SK-MEL-5 (cell line): ENCODE measurements at regions not wholly inside any gene's neighbourhood (a gene's known extent, or its start where the extent isn't known, plus 50 kb on each side); places are given as distances from the start of the nearest gene placed in this dataset.
A peak's percentile ranks its signal among the peaks of the same experiment; 100 is the strongest.
"Not testable (repeated sequence)": the region's sequence is repeated elsewhere in the genome, so short reads cannot be mapped to it uniquely, and the experiment has no call there.

Experiments
- DNase-seq: peaks from one replicate; pipeline ENCODE4 v3.0.0-alpha.2; 2016; ENCODE audit warnings: low read depth, low spot score
- in situ Hi-C: cut with HindIII; loops from 2 replicates; pipeline ENCODE4 v1.10.0; 2016; ENCODE audit warnings: low sequenced_read_pairs, high pct_unique_total_duplicates, low pct_unique_long_range_greater_than_20kb

DNA sequence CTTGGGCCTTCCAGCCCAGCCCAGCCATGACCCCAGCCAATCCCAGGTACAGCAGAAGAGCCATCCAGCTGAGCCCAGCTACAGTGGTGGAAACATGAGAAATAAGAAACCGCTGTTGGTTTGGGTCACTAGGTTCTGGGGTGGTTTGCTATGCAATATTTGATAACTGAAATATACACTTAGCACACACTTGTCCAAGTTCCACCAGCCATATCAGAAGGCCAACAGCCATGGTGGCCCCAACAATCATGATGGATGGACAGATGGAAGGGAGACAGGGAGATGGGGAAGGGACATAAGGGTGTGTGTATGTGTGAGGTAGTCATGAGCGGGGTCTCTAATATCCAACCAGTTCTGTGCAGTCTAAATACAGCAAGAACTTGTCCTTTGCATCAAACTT lies 86.5 kb downstream of the KCNJ18 start:
- DNase-seq, in situ Hi-C loops: not testable (repeated sequence)

DNA sequence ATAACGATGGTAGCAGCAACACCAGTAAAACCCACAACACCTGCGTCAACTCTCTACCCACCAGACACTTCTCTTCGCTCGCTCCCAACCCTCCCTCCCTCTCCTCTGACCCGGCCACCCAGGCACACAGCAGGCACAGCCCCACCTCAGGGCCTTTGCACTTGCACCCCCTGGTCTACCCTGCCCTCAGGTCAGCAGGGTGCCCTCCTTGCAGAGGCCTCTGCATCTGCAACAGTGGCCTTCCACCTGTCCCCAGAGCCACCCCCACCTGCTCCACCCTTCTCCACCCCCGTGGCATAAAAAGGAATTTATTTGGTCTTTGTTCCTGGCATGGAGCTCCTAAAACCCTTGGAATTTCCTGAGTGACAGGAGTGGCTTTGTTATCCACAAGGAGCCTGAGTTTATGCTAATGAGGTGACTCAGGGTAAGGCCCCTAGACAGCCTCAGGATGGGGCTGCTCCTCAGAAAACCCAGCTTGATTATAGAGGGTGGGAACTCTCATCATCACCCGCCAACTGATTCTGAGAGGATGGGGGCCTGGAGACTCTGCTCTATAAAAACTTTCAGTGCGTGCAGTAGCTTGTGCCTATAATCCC lies 88.1 kb downstream of the KCNJ18 start:
- DNase-seq, in situ Hi-C loops: not testable (repeated sequence)

DNA sequence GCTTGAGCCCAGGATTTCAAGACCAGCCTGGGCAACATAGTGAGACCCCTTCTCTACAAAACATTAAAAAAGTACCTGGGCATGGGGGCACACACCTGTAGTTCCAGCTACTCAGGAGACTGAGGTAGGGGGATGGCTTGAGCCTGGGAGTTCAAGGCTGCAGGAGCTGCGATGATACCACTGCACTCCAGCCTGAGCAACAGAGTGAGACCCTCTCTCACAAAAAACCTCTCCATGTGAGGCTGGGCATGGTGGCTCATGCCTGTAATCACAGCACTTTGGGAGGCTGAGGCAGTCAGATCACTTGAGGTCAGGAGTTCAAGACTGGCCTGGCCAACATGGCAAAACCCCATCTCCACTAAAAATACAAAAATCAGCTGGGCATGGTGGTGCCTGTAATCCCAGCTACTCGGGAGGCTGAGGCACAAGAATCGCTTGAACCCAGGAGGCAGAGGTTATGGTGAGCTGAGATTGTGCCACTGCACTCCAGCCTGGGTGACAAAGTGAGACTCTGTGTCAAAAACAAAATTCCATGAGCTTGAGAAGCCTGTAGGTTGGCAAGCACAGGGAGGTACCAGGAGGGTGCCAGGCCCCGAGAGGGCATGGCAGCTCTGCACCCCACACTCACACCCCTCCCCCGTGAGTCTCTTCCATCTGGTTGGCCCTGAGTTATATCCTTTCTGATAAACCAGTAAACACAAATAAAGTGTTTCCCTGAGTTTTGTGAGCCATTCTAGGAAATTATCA lies 88.8 kb downstream of the KCNJ18 start:
- in situ Hi-C loops, DNase-seq: not testable (repeated sequence)

DNA sequence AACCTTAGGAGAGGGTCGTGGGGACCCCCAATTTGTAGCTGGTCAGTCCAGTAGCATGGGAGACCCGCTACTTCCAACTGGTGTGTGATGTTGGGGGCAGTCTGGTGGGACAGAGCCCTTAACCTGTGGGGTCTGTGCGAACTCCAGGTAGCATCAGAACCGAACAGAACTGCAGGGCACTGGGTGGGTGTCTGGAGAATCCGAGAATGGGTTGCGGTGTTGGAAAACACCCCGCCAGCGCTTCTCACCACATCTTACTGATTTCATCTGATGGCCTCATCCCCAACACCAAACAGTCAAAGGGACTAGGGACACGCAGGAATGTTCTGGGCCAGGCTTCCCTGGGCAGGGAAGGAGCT lies 89.3 kb downstream of the KCNJ18 start:
- in situ Hi-C loops, DNase-seq: not testable (repeated sequence)

DNA sequence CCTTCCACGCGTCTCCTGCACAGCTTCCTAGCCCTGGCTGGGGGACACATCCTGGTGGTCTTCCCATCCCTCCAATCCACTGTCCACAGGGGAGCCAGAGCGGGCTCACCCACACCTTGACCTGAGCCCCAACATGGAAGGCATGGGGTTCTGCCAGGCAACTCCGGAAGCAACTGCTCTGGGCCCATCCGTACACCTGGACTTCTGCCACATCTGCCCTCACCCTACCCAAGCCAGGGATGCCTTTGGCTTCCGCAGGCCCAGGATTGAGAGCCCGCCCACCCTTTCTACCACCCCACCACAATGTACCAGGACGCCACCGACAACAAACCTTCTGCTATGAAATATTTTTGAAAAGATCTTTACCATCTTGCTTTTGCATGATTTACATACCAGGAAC lies 89.8 kb downstream of the KCNJ18 start:
- DNase-seq, in situ Hi-C loops: not testable (repeated sequence)

DNA sequence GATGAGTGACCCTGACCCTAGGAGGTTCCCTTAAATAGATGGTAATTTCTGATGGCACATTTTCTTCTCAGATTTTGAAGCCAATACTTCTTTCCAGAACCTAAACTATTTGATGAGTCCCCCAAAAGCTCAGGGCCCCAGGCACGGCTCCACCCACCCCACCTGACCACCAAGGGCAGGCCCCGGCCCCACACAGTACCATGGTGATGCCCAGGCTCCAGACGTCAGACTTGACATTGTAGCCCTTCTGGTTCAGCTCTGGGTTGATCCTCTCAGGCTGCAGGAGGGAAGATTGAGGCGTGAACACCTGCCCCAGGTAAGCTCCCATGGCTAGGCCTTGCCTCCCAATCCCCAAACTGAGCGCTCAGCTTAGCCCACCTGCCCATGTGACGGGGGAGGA lies 90.3 kb downstream of the KCNJ18 start:
- in situ Hi-C loops = not testable (repeated sequence)

DNA sequence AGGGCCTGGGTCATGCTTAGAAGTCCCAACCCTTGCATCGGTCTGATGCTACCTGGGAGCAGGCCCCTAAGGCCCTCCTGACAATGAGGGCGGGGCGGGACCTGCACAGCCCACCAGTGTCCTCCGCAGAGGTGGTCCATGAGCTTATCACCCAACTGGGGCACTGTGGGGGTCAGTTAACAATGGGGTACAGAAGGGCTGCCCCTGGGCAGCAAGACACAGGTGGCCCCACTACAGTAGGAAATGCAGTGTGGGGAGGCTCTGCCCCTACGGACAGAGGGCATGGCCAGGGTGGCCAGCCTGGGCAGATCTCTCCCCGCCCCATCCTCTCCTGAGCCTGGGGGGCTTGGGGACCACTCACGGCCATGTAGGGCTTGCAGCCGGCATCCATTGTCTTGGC lies 90.7 kb downstream of the KCNJ18 start:
- DNase-seq, in situ Hi-C loops: not testable (repeated sequence)

More for the DNA sequence above, 90.3 kb downstream of the KCNJ18 start:
- not testable (repeated sequence) for DNase-seq

DNA sequence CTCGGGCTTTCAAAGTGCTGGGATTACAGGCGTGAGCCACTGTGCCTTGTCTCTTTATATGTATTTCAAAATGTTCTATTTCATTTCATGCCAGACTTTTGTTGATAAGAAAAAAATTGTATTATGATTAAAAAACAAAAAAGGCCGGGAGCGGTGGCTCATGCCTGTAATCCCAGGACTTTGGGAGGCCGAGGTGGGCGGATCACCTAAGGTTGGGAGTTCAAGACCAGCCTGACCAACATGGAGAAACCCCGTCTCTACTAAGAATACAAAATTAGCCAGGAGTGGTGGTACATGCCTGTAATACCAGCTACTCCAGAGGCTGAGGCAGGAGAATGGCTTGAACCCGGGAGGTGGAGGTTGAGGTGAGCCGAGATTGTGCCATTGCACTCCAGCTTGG lies 121.9 kb downstream of the KCNJ18 start:
- in situ Hi-C loops = not testable (repeated sequence)

DNA sequence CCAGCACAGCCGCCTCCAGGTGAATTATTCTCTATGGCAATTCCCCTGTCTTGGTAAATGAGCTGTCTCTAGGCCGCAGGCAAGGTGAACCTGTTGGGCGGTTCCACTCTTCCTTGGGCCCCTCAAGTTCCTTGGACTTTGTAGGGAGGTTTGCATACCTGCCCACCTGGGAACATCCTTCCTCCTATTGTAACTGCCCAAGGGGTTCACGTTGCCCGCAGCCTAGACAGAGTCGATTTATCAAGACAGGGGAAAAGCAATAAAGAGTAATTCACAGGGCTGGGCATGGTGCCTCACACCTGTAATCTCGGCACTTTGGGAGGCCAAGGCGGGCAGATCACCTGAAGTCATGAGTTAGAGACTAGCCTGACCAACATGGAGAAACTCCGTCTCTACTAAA lies 122.5 kb downstream of the KCNJ18 start:
- DNase-seq = no peak
- in situ Hi-C loops = no loop called here

More for the DNA sequence above, 121.9 kb downstream of the KCNJ18 start:
- DNase-seq = not testable (repeated sequence)

DNA sequence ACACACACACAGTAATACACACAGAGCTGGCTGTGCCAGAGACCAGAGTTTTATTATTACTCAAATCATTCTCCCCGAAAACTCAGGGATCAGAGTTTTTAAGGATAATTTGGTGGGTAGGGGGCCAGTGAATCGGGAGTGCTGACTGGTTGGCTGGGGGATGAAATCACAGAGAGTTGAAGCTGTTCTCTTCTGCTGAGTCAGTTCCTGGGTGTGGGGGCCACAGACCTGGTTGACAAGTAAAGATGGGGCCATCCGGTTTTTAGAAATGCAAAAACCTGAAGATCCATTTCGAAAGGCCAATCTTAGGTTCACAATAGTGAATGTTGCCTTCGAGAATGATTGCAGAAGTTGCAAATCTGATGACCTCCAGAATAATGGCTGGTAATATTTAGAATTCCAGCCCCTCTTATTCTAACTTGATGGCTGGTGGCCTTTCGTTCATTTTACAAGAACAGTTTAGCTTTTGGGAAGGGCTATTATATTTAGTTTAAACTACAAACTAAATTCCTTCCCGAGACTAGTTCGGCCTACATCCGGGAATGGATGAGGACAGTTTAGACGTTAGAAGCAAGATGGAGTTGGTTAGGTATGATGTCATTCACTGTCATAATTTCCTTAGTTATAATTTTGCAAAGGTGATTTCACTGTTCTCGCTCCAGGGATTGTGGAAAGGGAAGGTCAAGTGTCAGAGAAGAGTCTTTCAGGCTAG lies 123.2 kb downstream of the KCNJ18 start:
- in situ Hi-C loops = no loop called here
- no peak for DNase-seq

DNA sequence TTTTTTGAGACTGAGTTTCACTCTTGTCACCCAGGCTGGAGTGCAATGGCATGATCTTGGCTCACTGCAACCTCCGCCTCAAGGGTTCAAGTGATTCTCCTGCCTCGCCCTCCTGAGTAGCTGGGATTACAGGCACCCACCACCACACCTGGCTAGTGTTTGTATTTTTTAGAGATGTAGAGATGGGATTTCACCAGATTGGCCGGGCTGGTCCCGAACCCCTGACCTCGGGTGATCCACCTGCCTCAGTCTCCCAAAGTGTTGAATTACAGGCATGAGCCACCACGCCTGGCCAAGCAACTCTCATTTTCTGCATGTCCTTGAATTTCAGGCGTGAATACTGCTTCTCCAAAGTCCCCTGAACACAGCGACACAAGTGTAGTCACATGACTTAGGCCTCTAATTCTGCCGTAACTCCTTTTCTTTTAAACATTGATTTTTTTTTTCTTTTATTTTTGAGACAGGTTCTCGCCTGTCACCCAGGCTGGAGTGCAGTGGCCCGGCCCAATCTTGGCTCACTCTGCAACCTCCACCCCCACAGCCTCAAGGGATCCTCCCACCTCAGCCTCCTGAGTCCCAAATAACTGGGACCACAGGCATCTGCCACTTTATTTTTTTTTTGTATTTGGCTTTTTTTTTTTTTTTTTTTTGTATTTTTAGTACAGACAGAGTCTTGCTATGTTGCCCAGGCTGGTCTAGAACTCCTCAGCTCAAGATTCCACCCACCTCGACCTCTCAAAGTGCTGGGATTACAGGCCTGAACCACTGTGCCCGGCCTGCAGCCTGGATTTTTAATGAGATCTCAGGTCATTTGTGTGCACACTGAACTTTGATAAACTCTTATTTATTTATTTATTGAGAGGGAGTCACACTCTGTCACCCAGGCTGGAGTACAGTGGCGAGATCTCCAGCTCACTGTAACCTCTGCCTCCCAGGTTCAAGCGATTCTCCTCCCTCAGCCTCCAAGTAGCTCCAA lies 124.6 kb downstream of the KCNJ18 start:
- no peak for DNase-seq
- in situ Hi-C loops = no loop called here

DNA sequence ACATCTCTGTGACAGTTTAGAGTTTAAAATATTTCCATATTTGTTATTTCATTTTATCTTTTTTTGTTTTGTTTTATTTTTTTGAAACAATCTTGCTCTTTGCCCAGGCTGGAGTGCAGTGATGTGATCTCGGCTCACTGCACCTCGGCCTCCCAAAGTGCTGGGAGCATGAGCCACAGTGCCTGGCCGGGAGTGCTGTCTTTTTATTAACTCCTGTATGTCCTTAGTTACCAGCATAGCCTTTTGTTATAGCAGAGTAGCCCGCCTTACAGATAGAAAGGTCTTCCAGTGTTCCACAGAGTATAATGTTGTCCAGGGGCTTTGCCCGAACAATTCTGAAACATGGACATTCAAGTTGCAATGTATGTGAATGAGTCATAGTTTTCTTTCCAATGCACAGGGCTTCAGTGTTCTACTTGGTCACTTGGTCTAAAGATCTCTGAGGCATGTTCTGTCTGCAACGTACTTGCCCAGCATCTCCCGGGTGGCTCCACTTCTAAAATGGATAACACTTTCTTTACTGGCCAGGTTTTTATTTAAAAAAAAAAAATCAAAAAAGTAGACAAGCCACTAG lies 125.6 kb downstream of the KCNJ18 start:
- peak; percentile 66 for DNase-seq

DNA sequence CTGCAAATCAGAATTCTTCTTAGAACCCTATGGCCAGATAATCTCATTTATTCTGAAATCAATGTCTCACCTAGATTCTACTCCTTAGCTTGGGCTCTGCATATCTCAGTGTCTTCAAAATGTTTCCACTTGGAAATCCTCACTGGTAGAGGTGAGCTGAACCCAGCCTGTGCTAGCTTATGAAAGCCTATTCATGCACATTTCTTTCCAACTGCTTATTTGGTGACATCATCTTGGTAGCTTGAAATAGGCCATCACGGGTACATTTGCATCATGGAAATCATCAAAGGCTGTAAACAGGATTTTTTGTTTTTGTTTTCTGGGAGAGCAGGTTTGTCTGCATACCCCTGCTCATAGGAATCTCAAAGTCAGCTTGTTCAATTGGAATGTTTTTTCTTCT lies 130.8 kb downstream of the KCNJ18 start:
- DNase-seq = no peak
- in situ Hi-C loops = no loop called here

More for the DNA sequence above, 125.6 kb downstream of the KCNJ18 start:
- in situ Hi-C loops = no loop called here

DNA sequence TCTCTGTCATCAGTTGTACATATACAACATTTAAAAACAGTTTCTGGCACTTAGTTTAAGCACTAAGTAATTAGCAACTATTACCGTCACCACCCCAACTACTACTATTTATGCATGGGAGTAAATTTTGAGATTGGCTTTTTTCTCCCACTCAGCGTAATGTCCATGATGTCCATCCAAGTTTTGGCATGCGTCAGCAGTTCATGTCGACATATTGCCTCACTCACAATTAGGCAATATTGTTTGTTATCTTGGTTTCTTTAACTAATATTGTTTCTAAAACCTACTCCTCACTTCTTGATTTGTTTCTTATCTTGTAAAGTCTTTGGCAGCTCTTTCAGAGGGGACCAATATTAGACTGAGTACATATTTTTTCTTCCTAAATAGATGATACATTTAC lies 131.3 kb downstream of the KCNJ18 start:
- in situ Hi-C loops = no loop called here
- no peak for DNase-seq

DNA sequence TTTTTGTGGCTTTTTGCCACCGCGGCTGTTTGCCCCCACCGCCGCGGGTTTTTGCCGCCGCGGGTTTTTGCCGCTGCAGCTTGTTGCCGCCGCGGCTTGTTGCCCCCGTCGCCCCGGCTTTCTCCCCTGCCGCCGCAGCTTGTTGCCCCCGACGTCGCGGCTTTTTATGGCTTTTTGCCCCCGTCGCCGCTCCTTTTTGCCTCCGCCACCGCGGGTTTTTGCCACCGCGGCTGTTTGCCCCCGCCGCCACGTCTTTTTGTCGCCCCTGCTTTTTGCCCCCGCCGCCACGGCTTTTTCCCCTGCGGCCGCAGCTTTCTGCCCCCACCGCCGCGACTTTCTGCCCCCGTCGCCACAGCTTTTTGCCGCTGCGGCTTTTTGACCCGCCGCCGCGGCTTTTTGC lies 149.5 kb downstream of the KCNJ18 start:
- no peak for DNase-seq
- in situ Hi-C loops = no loop called here

DNA sequence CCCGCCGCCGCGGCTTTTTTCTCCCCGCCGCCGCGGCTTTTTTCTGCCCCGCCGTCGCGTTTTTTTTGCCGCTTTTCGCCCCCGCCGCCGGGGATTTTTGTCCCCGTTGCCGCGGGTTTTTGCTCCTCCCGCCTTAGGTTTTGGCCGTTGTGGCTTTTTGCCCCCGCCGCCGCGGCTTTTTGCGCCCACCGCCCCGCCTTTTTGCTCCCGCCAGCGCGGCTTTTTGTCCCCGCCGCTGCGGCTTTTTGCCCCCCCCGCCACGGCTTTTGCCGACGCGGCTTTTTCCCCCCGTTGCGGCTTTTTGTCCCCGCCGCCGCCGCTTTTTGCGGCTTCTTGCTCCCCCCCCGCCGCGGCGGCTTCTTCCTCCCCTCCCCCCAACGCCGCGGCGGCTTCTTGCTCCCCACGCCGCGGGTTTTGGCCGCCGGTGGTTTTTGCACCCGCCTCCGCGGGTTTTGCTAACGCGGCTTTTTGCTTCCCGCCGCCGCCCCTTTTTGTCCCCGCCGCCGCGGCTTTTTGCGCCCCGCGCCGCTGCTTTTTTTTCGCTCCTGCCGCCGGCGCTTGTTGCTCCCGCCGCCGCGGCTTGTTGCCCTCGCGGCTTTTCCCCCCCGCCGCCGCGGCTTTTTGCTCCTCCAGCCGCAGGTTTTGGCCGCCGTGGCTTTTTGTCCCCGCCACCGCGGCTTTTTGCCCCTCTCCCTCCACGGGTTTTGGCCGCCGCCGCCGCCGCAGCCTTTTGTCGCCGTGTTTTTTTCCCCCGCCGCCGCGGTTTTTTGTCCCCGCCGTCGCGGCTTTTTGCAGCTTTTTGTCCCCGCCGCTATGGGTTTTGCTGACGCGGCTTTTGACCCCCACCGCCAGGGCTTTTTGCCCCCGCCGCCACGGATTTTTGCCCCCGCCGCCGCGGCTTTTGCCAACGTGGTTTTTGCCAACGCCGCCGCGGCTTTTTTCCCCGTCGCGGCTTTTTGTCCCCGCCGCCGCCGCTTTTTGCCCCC lies 150.3 kb downstream of the KCNJ18 start:
- in situ Hi-C loops = no loop called here
- DNase-seq = no peak
